ENCODE measurements at regions not wholly inside any gene's neighbourhood (a gene's known extent, or its start where the extent isn't known, plus 50 kb on each side); places are given as distances from the start of the nearest gene placed in this dataset.

GRCh38 chr11:79648766-79649520 lies 208.1 kb upstream of the TENM4 start:
- TF ChIP-seq CTCF (IDR thresholded peaks at IDR 0.05; ENCODE audit: low read length) (no peak), EZH2 (IDR thresholded peaks at IDR 0.05; ENCODE audit: borderline replicate concordance, low read length) (no peak)
- Histone ChIP-seq H3K9me2 (ENCODE audit: low read depth, low read length) (no peaks in the 10 kb centered on the region), H4K20me1 (ENCODE audit: insufficient read depth, low read length) (no peaks in the 10 kb centered on the region)

DNA sequence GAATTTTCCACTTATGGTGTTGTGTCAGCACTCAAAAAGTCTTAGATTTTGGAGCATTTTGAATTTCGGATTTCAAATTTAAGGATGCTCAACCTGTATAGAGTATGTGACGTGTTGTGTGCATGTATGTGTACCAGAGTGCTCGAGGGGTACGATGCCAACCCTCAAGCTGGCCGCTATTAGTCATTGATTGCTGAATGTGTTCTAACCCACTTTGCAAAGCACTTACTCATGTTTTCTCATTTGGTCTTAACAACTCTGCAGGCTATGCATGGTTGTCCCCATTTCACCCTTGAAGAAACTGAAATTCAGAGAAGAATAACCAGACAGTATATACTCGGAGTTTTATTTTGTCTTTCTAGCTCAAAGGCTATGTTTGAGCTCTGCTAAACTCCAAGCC lies 196.4 kb upstream of the TENM4 start:
- Histone ChIP-seq H3K4me2 (ENCODE audit: low read length) (no peak overlapping the region), H3K79me2 (ENCODE audit: insufficient read depth, low read length) (no peaks in the 10 kb centered on the region), H3K27me3 (ENCODE audit: insufficient read depth, low read length) (no peaks in the 10 kb centered on the region), H3K36me3 (ENCODE audit: insufficient read depth, low read length) (no peaks in the 10 kb centered on the region), H4K20me1 (ENCODE audit: insufficient read depth, low read length) (no peaks in the 10 kb centered on the region), H3K4me3 (ENCODE audit: low read depth, low read length, poor library complexity, severe bottlenecking) (no peak overlapping the region), H3K9me2 (ENCODE audit: low read depth, low read length) (no peaks in the 10 kb centered on the region), H3K27ac (ENCODE audit: low read depth, low read length, poor library complexity, severe bottlenecking) (no peak overlapping the region), H2AFZ (ENCODE audit: low read length) (no peak overlapping the region), H3K4me1 (ENCODE audit: insufficient read depth, low read length, severe bottlenecking) (no peaks in the 10 kb centered on the region), H3K9me3 (ENCODE audit: low read length) (no peaks in the 10 kb centered on the region), H3F3A (ENCODE audit: insufficient read depth, low read length) (no peaks in the 10 kb centered on the region), H3K9ac (ENCODE audit: low read length) (no peak overlapping the region)
- TF ChIP-seq EZH2 (IDR thresholded peaks at IDR 0.05; ENCODE audit: borderline replicate concordance, low read length) (no peak), CTCF (IDR thresholded peaks at IDR 0.05; ENCODE audit: low read length) (no peak)

More at GRCh38 chr11:79648766-79649520, 208.1 kb upstream of the TENM4 start:
- no peaks in the 10 kb centered on the region for H3K79me2 ChIP-seq (ENCODE audit: insufficient read depth, low read length)
- no peak overlapping the region for H3K27ac ChIP-seq (ENCODE audit: low read depth, low read length, poor library complexity, severe bottlenecking)
- H3F3A ChIP-seq (ENCODE audit: insufficient read depth, low read length), result no peaks in the 10 kb centered on the region
- no peaks in the 10 kb centered on the region for H3K27me3 ChIP-seq (ENCODE audit: insufficient read depth, low read length)
- H3K9ac ChIP-seq (ENCODE audit: low read length), result no peak overlapping the region
- no peaks in the 10 kb centered on the region for H3K36me3 ChIP-seq (ENCODE audit: insufficient read depth, low read length)
- no peak overlapping the region for H3K4me3 ChIP-seq (ENCODE audit: low read depth, low read length, poor library complexity, severe bottlenecking)
- no peak overlapping the region for H3K4me2 ChIP-seq (ENCODE audit: low read length)
- no peaks in the 10 kb centered on the region for H3K4me1 ChIP-seq (ENCODE audit: insufficient read depth, low read length, severe bottlenecking)
- no peaks in the 10 kb centered on the region for H3K9me3 ChIP-seq (ENCODE audit: low read length)
- no peak overlapping the region for H2AFZ ChIP-seq (ENCODE audit: low read length)

DNA sequence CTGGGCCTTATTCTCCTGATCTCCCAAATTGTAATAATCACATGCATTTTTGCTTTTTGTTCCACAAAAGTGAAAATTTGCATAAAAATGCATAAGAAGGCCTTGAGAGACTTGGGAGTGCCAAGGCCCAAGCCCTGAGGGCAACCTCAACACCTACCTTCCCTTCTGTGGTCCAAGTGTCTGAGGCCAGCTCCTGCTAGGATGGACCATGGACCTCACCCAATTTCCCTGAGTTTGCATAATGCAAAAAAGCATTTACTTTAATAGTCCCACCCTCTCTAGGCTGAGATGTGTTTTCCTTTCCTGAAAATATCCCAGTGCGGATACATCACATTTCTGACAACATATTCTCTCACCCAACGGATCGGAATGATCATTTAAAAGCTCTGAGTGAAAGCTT lies 194.1 kb upstream of the TENM4 start:
- H4K20me1 ChIP-seq (ENCODE audit: insufficient read depth, low read length), result no peaks in the 10 kb centered on the region
- H3K4me2 ChIP-seq (ENCODE audit: low read length), result no peak overlapping the region
- no peak for TF ChIP-seq EZH2 (IDR thresholded peaks at IDR 0.05; ENCODE audit: borderline replicate concordance, low read length)

GRCh38 chr11:79627281-79627680 lies 186.5 kb upstream of the TENM4 start:
- TF ChIP-seq CTCF (IDR thresholded peaks at IDR 0.05; ENCODE audit: low read length), result no peak
- no peak for TF ChIP-seq EZH2 (IDR thresholded peaks at IDR 0.05; ENCODE audit: borderline replicate concordance, low read length)
- no peak overlapping the region for H3K4me2 ChIP-seq (ENCODE audit: low read length)
- H3K27me3 ChIP-seq (ENCODE audit: insufficient read depth, low read length), result no peaks in the 10 kb centered on the region

More for the DNA sequence above, 194.1 kb upstream of the TENM4 start:
- H3K9me3 ChIP-seq (ENCODE audit: low read length), result no peaks in the 10 kb centered on the region
- H3F3A ChIP-seq (ENCODE audit: insufficient read depth, low read length), result no peaks in the 10 kb centered on the region
- H3K4me3 ChIP-seq (ENCODE audit: low read depth, low read length, poor library complexity, severe bottlenecking), result no peak overlapping the region
- H3K27ac ChIP-seq (ENCODE audit: low read depth, low read length, poor library complexity, severe bottlenecking), result no peak overlapping the region
- H3K36me3 ChIP-seq (ENCODE audit: insufficient read depth, low read length), result no peaks in the 10 kb centered on the region
- H3K4me1 ChIP-seq (ENCODE audit: insufficient read depth, low read length, severe bottlenecking), result no peaks in the 10 kb centered on the region
- no peak overlapping the region for H3K9ac ChIP-seq (ENCODE audit: low read length)
- H3K9me2 ChIP-seq (ENCODE audit: low read depth, low read length), result no peaks in the 10 kb centered on the region
- no peak overlapping the region for H2AFZ ChIP-seq (ENCODE audit: low read length)
- no peaks in the 10 kb centered on the region for H3K27me3 ChIP-seq (ENCODE audit: insufficient read depth, low read length)
- no peaks in the 10 kb centered on the region for H3K79me2 ChIP-seq (ENCODE audit: insufficient read depth, low read length)

More at GRCh38 chr11:79627281-79627680, 186.5 kb upstream of the TENM4 start:
- no peaks in the 10 kb centered on the region for H3K4me1 ChIP-seq (ENCODE audit: insufficient read depth, low read length, severe bottlenecking)
- no peaks in the 10 kb centered on the region for H4K20me1 ChIP-seq (ENCODE audit: insufficient read depth, low read length)
- H3K9me2 ChIP-seq (ENCODE audit: low read depth, low read length), result no peaks in the 10 kb centered on the region
- H3K9me3 ChIP-seq (ENCODE audit: low read length), result no peaks in the 10 kb centered on the region
- H3K36me3 ChIP-seq (ENCODE audit: insufficient read depth, low read length), result no peaks in the 10 kb centered on the region
- H2AFZ ChIP-seq (ENCODE audit: low read length), result no peak overlapping the region
- no peaks in the 10 kb centered on the region for H3K79me2 ChIP-seq (ENCODE audit: insufficient read depth, low read length)
- H3K27ac ChIP-seq (ENCODE audit: low read depth, low read length, poor library complexity, severe bottlenecking), result no peak overlapping the region
- no peak overlapping the region for H3K4me3 ChIP-seq (ENCODE audit: low read depth, low read length, poor library complexity, severe bottlenecking)
- no peak overlapping the region for H3K9ac ChIP-seq (ENCODE audit: low read length)
- H3F3A ChIP-seq (ENCODE audit: insufficient read depth, low read length), result no peaks in the 10 kb centered on the region

Measured in OCI-LY1 (cell line).